Hepatocyte (in vitro differentiated cells): ENCODE measurements at regions not wholly inside any gene's neighbourhood (a gene's known extent, or its start where the extent isn't known, plus 50 kb on each side); places are given as distances from the start of the nearest gene placed in this dataset.

Source experiments
- EZH2phosphoT487 ChIP-seq: fragments of 200-600 bp; sonication (generic); IDR thresholded peaks from one replicate; pipeline ENCODE4 v1.6.1; 2018; ENCODE audit warnings: antibody characterized with exemption, mild to moderate bottlenecking, low read depth, moderate library complexity; ENCODE audit not compliant: unreplicated experiment, severe bottlenecking
- TF ChIP-seq, protein P1 (sequence below): fragments of 200-600 bp; sonication (generic); IDR thresholded peaks from 2 replicates; pipeline ENCODE4 v1.5.1; 2016; ENCODE audit warnings: antibody characterized with exemption, mild to moderate bottlenecking; ENCODE audit not compliant: poor library complexity

DNA sequence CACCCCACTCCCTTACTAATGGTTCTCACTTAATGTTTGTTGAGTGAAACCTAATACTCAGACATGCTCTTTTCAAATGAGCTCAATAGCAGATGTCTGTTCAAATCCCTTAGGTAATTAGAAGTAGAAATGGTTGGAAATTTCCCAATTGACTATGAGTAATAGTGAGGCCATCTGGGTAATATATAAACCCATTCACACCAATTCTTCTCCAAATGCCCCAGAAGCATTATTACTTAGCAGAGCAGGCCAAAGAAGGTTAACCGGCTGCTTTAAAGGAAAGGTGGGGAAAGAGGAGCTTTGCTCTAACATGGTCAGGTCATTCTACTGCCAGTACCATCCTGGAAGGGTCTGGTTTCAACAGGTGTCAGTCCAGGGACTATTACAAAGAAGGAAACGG lies 119.5 kb upstream of the MTAP start:
- TF ChIP-seq, protein P1, sequence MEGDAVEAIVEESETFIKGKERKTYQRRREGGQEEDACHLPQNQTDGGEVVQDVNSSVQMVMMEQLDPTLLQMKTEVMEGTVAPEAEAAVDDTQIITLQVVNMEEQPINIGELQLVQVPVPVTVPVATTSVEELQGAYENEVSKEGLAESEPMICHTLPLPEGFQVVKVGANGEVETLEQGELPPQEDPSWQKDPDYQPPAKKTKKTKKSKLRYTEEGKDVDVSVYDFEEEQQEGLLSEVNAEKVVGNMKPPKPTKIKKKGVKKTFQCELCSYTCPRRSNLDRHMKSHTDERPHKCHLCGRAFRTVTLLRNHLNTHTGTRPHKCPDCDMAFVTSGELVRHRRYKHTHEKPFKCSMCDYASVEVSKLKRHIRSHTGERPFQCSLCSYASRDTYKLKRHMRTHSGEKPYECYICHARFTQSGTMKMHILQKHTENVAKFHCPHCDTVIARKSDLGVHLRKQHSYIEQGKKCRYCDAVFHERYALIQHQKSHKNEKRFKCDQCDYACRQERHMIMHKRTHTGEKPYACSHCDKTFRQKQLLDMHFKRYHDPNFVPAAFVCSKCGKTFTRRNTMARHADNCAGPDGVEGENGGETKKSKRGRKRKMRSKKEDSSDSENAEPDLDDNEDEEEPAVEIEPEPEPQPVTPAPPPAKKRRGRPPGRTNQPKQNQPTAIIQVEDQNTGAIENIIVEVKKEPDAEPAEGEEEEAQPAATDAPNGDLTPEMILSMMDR, result no peak
- TF ChIP-seq EZH2phosphoT487, result no peak
